ENCODE measurements at regions not wholly inside any gene's neighbourhood (a gene's known extent, or its start where the extent isn't known, plus 50 kb on each side); places are given as distances from the start of the nearest gene placed in this dataset.
"Not testable (repeated sequence)": the region's sequence is repeated elsewhere in the genome, so short reads cannot be mapped to it uniquely, and the experiment has no call there.

DNA sequence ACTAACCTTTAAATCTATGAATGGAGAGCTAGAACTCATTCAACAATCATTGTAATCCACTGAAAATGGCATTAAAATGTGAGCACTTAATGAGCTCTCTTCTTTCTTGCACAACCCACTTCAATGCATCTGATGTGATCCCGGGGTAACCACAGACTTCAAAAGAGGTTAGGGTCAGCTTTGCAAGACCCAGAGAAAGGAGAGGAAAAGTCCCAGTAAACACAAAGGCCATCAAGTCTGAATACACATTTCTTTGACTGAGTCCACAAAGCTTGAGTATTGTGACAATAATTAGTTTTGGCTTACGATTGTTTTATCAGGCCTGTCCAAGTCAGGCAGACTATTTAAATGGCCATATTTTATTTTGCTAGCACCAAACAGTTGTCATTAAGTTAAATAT lies 148.8 kb upstream of the ZNF608 start:
- DNase-seq (ENCODE audit: low spot score): no peak

GRCh38 chr5:124901081-124901480 lies 154.6 kb upstream of the ZNF608 start:
- DNase-seq (ENCODE audit: low spot score): no peak

DNA sequence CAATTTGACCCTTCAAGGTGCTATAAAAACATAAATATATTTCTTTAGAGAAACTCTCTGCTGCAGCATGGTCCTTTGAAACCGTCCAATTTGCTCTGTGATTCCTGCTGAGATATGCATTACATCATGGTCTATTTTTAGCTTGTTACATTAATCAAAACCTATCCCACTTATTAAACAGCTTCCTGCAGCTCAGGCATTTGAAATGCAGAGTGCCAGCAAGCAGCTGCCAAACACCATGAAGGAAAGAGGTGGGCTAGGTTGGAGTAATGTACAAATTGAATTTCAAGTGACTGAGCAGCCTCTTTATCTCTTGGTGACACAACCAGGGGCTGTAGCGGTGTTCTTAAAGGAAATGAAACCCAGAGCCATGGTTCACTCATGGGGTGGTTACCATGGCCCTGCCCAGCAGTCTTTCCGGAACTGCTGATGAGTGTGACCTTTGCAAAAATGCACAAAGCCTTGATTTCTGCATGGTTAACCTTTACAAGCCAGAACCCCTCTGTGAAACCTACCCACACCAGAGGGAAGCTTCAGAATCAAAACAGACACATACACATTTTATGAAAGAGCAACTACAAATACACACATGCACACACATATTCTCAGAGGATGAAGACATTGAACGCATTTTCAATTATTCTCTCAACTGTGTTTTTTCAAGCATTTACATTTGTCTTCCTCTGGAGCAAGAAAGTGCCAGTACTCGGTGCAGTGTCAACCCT lies 155.8 kb upstream of the ZNF608 start:
- peak; percentile 46 for DNase-seq (ENCODE audit: low spot score)

GRCh38 chr5:124905256-124906130 lies 159.1 kb upstream of the ZNF608 start:
- DNase-seq (ENCODE audit: low spot score): no peak

DNA sequence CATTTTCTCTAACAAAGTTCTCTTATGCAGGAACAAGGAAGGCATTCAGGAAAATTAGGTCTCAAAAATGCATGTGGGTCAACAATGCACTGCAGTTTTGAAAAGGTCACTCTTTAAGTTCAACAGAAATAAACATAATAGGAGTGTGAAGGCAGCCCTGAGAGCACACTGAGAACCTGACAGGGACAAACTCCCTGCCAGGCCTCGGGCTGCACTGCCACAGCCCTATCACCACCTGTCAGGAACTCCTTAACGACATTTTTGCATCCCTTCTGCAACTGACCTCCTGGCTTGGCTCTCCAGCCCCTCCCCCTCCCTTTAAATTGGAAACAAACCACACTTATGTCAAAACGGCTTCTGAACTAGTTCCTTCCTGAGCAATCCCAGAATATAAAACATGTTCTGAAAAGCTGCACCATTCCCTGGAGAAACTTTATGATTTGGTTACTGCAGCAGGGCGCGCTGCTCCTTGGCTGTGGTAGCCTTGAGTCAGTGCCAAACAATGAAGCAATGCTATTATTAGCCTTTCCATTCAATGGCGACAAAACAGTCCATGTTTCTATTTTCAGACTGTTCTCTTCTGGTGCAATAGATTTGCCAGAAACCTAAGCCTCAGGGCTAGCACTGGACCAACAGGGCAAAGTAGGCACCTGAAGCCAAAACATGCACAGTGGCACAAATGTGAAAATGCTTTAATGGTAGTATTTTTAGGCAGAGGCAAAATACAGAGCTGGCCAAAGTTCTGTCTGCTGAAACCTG lies 160.1 kb upstream of the ZNF608 start:
- peak; percentile 62 for DNase-seq (ENCODE audit: low spot score)

- no peak for DNase-seq (ENCODE audit: low spot score)
Measured at GRCh38 chr5:124907098-124907644, 160.7 kb upstream of the ZNF608 start.

GRCh38 chr5:124908581-124909451 lies 162.4 kb upstream of the ZNF608 start:
- peak; percentile 50 for DNase-seq (ENCODE audit: low spot score)

DNA sequence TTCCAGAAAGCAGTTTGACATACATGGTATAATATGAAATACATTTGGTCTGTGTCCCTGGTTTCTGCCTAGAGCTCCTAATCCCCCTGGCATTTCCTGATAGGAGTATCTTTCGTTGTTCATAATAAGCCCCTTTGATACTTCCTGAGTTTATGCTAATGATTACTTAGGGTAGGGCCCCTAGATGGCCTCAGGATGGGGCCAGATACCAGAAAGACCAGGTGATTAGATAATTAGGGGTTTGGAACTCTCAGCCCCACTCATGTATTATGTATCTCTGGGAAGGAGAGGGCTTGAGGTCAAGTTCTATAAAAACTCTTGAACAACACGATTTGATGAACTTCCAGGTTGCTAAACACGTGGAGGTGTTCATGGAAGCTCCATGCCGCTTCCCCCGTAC lies 163.3 kb upstream of the ZNF608 start:
- no peak for DNase-seq (ENCODE audit: low spot score)

- no peak for DNase-seq (ENCODE audit: low spot score)
Measured at GRCh38 chr5:124910354-124911016, 164.0 kb upstream of the ZNF608 start.

- no peak for DNase-seq (ENCODE audit: low spot score)
Measured at GRCh38 chr5:124912638-124913328, 166.3 kb upstream of the ZNF608 start.

DNA sequence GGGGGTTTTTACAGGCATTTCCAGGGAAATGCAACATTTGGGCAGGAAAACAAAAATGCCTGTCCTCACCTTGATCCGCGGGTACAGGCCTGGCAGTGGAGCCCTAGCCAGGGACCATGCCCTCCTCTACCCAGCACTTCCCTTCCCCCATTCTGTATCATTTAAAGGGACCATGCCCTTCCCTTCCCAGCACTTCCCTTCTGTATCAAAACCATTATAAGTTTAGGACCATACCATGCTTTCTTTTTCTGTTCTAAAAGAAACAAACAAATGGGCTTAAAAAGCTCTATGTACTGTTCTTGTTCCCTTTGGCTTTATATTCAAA lies 166.9 kb upstream of the ZNF608 start:
- DNase-seq (ENCODE audit: low spot score): no peak

DNA sequence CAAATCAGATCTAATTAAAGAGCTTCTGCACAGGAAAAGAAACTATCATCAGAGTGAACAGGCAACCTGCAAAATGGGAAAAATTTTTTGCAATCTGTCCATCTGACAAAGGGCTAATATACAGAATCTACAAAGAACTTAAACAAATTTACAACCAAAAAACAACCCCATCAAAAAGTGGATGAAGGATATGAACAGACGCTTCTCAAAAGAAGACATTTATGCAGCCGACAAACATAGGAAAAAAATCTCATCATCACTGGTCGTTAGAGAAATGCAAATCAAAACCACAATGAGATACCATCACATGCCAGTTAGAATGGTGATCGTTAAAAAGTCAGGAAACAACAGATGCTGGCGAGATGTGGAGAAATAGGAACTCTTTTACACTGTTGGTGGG lies 169.9 kb upstream of the ZNF608 start:
- not testable (repeated sequence) for DNase-seq (ENCODE audit: low spot score)

GRCh38 chr5:124918618-124919017 lies 172.2 kb upstream of the ZNF608 start:
- DNase-seq (ENCODE audit: low spot score): no peak

DNA sequence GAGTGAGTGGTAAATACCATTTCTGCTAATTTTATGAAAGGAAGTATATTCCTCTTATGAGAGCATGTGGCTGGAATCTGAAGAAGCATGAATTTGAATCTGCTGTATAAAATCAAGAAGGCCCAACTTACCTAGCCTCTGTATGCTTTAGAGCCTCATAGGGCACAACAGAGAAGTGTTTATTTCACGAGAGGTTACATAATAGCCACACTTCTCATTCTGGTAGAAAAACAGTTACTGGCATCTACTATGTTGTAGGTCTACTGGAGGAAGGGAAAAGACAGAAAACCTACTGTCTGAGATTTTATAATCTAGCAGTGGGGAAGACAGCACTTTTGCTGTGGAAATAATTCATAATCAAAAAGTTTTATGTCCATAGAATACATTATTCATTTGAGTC lies 172.6 kb upstream of the ZNF608 start:
- DNase-seq (ENCODE audit: low spot score): no peak

GRCh38 chr5:124919747-124920525 lies 173.5 kb upstream of the ZNF608 start:
- DNase-seq (ENCODE audit: low spot score): no peak

DNA sequence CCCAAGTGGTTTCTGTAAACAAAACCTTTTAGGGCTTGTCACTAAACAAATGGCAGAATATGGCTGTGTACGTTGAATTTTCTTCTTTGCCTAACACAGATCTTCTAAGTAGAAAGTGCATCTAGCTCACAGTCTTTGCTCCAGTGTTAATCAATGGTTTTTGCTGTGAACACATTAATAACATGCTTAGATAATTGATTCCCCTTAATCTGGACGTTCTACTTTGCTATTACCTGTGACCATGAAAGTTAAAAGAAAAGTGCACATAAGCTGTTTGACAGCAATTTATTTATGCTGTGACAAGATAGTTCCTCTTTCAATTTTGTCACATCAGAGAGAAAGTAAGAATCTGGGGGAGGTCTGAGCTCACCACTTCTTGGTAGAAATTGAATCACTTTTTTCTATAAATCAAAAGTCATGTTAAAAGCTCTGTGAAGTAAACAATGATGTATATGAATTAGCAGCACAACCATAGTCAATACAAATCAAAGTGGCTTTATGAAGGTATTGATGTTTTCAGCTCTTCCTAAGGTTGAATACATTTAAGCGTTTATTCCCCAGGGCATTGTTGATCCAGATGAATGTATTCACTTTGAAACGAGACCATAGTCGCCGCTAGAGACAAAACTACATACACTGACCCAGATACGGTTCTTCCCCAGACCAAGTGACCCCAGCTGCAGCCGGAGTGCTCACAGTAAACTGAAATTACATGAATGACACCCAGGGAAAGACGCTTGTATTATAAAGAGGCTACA lies 174.6 kb upstream of the ZNF608 start:
- DNase-seq (ENCODE audit: low spot score): no peak

DNA sequence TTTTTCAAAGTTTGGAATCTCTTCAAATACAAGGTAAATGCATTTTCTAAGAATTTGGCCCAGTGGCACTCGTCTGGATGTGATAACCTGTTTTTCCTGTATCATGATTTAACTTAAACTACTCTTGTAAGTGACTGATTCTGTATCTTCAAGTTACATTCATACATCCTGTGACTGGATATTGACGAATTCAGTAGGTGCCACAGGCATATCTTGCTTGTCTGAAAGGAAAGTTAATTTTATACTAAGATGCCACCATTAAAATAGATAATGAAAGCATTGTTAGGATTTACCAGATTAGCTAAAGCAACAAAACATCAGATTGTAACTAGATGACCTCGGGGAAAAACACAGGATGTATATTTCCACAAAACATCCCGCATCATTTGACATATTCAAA lies 175.3 kb upstream of the ZNF608 start:
- no peak for DNase-seq (ENCODE audit: low spot score)

GRCh38 chr5:124922255-124922975 lies 176.0 kb upstream of the ZNF608 start:
- DNase-seq (ENCODE audit: low spot score): no peak
